ENCODE measurements at regions not wholly inside any gene's neighbourhood (a gene's known extent, or its start where the extent isn't known, plus 50 kb on each side); places are given as distances from the start of the nearest gene placed in this dataset.
A peak's percentile ranks its signal among the peaks of the same experiment; 100 is the strongest.

DNA sequence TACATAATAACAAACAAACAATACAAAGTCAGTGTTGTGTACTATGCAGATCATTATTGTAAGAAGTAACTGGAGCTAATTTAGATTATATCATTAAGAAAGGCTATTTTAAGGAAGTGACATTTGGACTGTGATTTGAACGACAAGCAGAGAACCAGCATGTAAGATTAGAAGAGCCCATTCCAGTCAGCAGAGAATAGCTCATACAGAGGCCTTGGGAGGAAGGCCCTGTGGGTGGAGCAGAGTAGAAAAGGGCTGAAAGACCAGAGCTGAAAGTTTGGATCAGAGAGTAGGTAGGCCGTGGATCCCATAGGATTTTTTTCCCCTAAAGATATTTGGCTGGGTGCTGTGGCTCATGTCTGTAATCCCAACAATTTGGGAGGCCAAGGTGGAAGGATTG lies 190.1 kb downstream of the OMA1 start:
- POLR2A ChIA-PET (ENCODE audit: low non-redundant PET) = no interaction called here
- no peak for TF ChIP-seq CTCF (conservative IDR thresholded peaks at IDR 0.05; ENCODE audit: low read depth, low read length)
- TF ChIP-seq EZH2 (IDR thresholded peaks at IDR 0.05; ENCODE audit: borderline replicate concordance, low read depth, low read length, poor library complexity, severe bottlenecking) = no peak
- no TSS peak for BruUV-seq (replicated peaks)
- intact Hi-C loops (cut with micrococcal nuclease; ENCODE audit: unreplicated experiment) = no loop called here
- no peak for DNase-seq (ENCODE audit: low spot score)
- Histone ChIP-seq H3K27me3 (replicated peaks; ENCODE audit: insufficient read depth, low read depth, low read length, poor library complexity) (no peaks in the 10 kb centered on the region), H3K9me3 (ENCODE audit: low read depth, low read length, poor library complexity, severe bottlenecking) (no peaks in the 10 kb centered on the region), H3K4me3 (ENCODE audit: low read depth, low read length, poor library complexity, severe bottlenecking) (no peak overlapping the region), H3K4me1 (ENCODE audit: insufficient read depth, low read length, poor library complexity, severe bottlenecking) (no peaks in the 10 kb centered on the region), H3K36me3 (ENCODE audit: insufficient read depth, low read length, poor library complexity, severe bottlenecking) (no peaks in the 10 kb centered on the region), H3K27ac (ENCODE audit: low read depth, low read length, poor library complexity, severe bottlenecking) (no peak overlapping the region)
- CTCF ChIA-PET = interaction anchor here (0.6 kb wide), 1 partner anchor 11 kb away, joined by 4 read pairs; no protein-coding TSS in a partner anchor

DNA sequence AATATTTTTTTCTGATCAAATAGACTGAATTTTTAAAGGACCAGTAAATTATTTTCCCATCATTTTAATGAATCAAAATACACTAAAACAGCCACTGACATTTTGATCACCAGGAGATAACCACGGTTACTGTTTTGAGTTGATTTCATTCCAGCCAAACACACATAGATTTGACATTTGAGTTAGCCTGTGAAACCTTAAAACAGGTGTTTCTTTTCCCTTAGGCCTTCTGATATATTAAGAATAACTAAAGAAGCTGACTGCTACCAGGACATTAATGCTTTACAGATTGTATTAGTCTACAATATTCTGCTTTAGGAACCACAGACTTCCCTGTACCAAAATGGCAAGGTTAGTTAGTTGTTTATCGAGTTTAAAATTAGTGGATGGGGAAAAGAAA lies 193.4 kb downstream of the OMA1 start:
- ChIA-PET POLR2A (ENCODE audit: low non-redundant PET) (no interaction called here), CTCF (no interaction called here)
- Histone ChIP-seq H3K4me1 (ENCODE audit: insufficient read depth, low read length, poor library complexity, severe bottlenecking) (no peaks in the 10 kb centered on the region), H3K27me3 (replicated peaks; ENCODE audit: insufficient read depth, low read depth, low read length, poor library complexity) (no peaks in the 10 kb centered on the region), H3K27ac (ENCODE audit: low read depth, low read length, poor library complexity, severe bottlenecking) (no peak overlapping the region), H3K4me3 (ENCODE audit: low read depth, low read length, poor library complexity, severe bottlenecking) (no peak overlapping the region), H3K9me3 (ENCODE audit: low read depth, low read length, poor library complexity, severe bottlenecking) (no peaks in the 10 kb centered on the region), H3K36me3 (ENCODE audit: insufficient read depth, low read length, poor library complexity, severe bottlenecking) (no peaks in the 10 kb centered on the region)
- intact Hi-C loops (cut with micrococcal nuclease; ENCODE audit: unreplicated experiment) = no loop called here
- BruUV-seq (replicated peaks) = no TSS peak
- no peak for DNase-seq (ENCODE audit: low spot score)
- TF ChIP-seq CTCF (conservative IDR thresholded peaks at IDR 0.05; ENCODE audit: low read depth, low read length) = no peak
- TF ChIP-seq EZH2 (IDR thresholded peaks at IDR 0.05; ENCODE audit: borderline replicate concordance, low read depth, low read length, poor library complexity, severe bottlenecking) = no peak

GRCh38 chr1:58352476-58353092 lies 193.9 kb downstream of the OMA1 start:
- POLR2A ChIA-PET (ENCODE audit: low non-redundant PET) = no interaction called here
- H3K4me1 ChIP-seq (ENCODE audit: insufficient read depth, low read length, poor library complexity, severe bottlenecking) = no peaks in the 10 kb centered on the region
- H3K27me3 ChIP-seq (replicated peaks; ENCODE audit: insufficient read depth, low read depth, low read length, poor library complexity) = no peaks in the 10 kb centered on the region
- intact Hi-C loops (cut with micrococcal nuclease; ENCODE audit: unreplicated experiment) = no loop called here
- H3K9me3 ChIP-seq (ENCODE audit: low read depth, low read length, poor library complexity, severe bottlenecking) = no peaks in the 10 kb centered on the region
- H3K4me3 ChIP-seq (ENCODE audit: low read depth, low read length, poor library complexity, severe bottlenecking) = no peak overlapping the region
- no peak for DNase-seq (ENCODE audit: low spot score)
- no TSS peak for BruUV-seq (replicated peaks)
- no peaks in the 10 kb centered on the region for H3K36me3 ChIP-seq (ENCODE audit: insufficient read depth, low read length, poor library complexity, severe bottlenecking)
- CTCF ChIA-PET = no interaction called here
- TF ChIP-seq CTCF (conservative IDR thresholded peaks at IDR 0.05; ENCODE audit: low read depth, low read length) (0 out of 2 replicates have a peak, but pooled peaks have one; percentile 11), EZH2 (IDR thresholded peaks at IDR 0.05; ENCODE audit: borderline replicate concordance, low read depth, low read length, poor library complexity, severe bottlenecking) (no peak)
- H3K27ac ChIP-seq (ENCODE audit: low read depth, low read length, poor library complexity, severe bottlenecking) = no peak overlapping the region
